WTC11 (cell line): ENCODE measurements at regions not wholly inside any gene's neighbourhood (a gene's known extent, or its start where the extent isn't known, plus 50 kb on each side); places are given as distances from the start of the nearest gene placed in this dataset.

ENCODE experiments used
- ARID4B ChIP-seq: sonication (generic); formaldehyde crosslinking; IDR thresholded peaks from 2 replicates; pipeline ENCODE4 v1.8.0; 2023; ENCODE audit warnings: missing genetic modification reagents, mild to moderate bottlenecking, borderline replicate concordance
- JUN ChIP-seq: sonication (generic); formaldehyde crosslinking; IDR thresholded peaks from 2 replicates; pipeline ENCODE4 v1.8.0; 2023; ENCODE audit warnings: mild to moderate bottlenecking, missing genetic modification reagents
- OVOL2 ChIP-seq: fragments of 250-450 bp; sonication (Bioruptor Pico); IDR thresholded peaks from 2 replicates; pipeline ENCODE4 v1.9.0; 2021; ENCODE audit warnings: mild to moderate bottlenecking, borderline replicate concordance
- USF2 ChIP-seq: sonication (generic); formaldehyde crosslinking; IDR thresholded peaks from 2 replicates; pipeline ENCODE4 v1.8.1; 2023; ENCODE audit warnings: mild to moderate bottlenecking, missing genetic modification reagents, moderate library complexity
- ZNF263 ChIP-seq: sonication (generic); formaldehyde crosslinking; IDR thresholded peaks from 2 replicates; pipeline ENCODE4 v1.8.1; 2022; ENCODE audit warnings: low read depth, mild to moderate bottlenecking, moderate library complexity, missing genetic modification reagents
- ZNF671 ChIP-seq: fragments of 250-450 bp; sonication (Bioruptor Pico); IDR thresholded peaks from 2 replicates; pipeline ENCODE4 v1.8.0; 2021; ENCODE audit warnings: mild to moderate bottlenecking

- no peak for TF ChIP-seq ZNF263 (CRISPR knock-in tag)
- no peak for TF ChIP-seq ZNF671 (CRISPR knock-in tag)
- no peak for TF ChIP-seq JUN
- no peak for TF ChIP-seq OVOL2 (CRISPR knock-in tag)
- TF ChIP-seq USF2 (CRISPR knock-in tag) = no peak
- no peak for TF ChIP-seq ARID4B (CRISPR knock-in tag)
Measured at GRCh38 chr5:40452874-40453624, 226.7 kb upstream of the PTGER4 start.
